ENCODE measurements at regions not wholly inside any gene's neighbourhood (a gene's known extent, or its start where the extent isn't known, plus 50 kb on each side); places are given as distances from the start of the nearest gene placed in this dataset.

DNA sequence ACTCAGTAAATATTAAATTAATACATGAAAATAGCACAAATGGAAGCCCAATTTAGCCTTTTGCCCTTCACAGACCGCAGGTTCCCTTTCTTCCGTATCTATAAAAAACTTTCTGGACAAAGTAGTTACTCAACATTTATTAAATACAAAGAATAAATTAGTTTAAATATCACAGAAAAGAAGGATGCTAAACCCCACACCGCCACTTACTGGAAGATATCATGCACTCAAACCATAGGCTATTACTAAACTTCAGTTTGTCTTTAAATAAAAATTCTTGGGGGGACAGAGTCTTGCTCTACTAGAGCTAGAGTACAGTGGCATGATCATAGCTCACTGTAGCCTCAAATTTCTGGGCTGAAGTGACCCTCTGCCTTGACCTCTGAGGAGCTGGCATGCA, 120.7 kb upstream of the FHL2 start:
- H3K9me3 ChIP-seq (ENCODE audit: control insufficient read depth in 4 of 4, low read length in 3 of 4): no peaks in the 10 kb centered on the region
- no peaks in the 10 kb centered on the region for H3K27me3 ChIP-seq (ENCODE audit: control insufficient read depth in 4 of 4, insufficient read depth in 4 of 4, low read length in 3 of 4)
- peaks cover 6 to 9% (median 7%) of the 10 kb centered on the region in 4 donors for H3K4me1 ChIP-seq (ENCODE audit: control insufficient read depth in 4 of 4, insufficient read depth in 4 of 4, low read length in 3 of 4)
- no peak for TF ChIP-seq NR2F2 (IDR thresholded peaks at IDR 0.05)
- no peaks in the 10 kb centered on the region for H3K36me3 ChIP-seq (ENCODE audit: control insufficient read depth in 4 of 4, insufficient read depth in 3 of 4, low read depth in 1 of 4, low read length in 3 of 4)
- 81% methylated on average over 3 of the region's 3 CpGs for WGBS
- H3K9ac ChIP-seq (ENCODE audit: low read depth in 1 of 2, low read length in 2 of 2): no peak overlapping the region
- DNase-seq (ENCODE audit: low spot score): no peak
- H3K4me3 ChIP-seq (ENCODE audit: low read depth in 1 of 3, low read length in 3 of 3): no peak overlapping the region
- no peak overlapping the region for H3K27ac ChIP-seq (ENCODE audit: low read depth in 1 of 2, low read length in 2 of 2)

GRCh38 chr2:105518897-105519296, 120.0 kb upstream of the FHL2 start:
- peak; percentile 23 for DNase-seq (ENCODE audit: low spot score)
- H3K4me3 ChIP-seq (ENCODE audit: low read depth in 1 of 3, low read length in 3 of 3): no peak overlapping the region
- H3K27me3 ChIP-seq (ENCODE audit: control insufficient read depth in 4 of 4, insufficient read depth in 4 of 4, low read length in 3 of 4): no peaks in the 10 kb centered on the region
- H3K36me3 ChIP-seq (ENCODE audit: control insufficient read depth in 4 of 4, insufficient read depth in 3 of 4, low read depth in 1 of 4, low read length in 3 of 4): no peaks in the 10 kb centered on the region
- TF ChIP-seq GABPA (IDR thresholded peaks at IDR 0.05 in 1 of 2, conservative IDR thresholded peaks at IDR 0.05 in 1 of 2) (no peak), HNF4A (conservative IDR thresholded peaks at IDR 0.05) (no peak), CTCF (IDR thresholded peaks at IDR 0.05; ENCODE audit: low read depth, low read length, missing input control) (no peak), FOXA2 (IDR thresholded peaks at IDR 0.05) (no peak), REST (IDR thresholded peaks at IDR 0.05) (no peak), TAF1 (conservative IDR thresholded peaks at IDR 0.05) (no peak), FOXA1 (IDR thresholded peaks at IDR 0.05) (no peak), HNF4G (IDR thresholded peaks at IDR 0.05) (no peak), EGR1 (IDR thresholded peaks at IDR 0.05; ENCODE audit: low read depth in 2 of 2) (no peak), NR2F2 (IDR thresholded peaks at IDR 0.05) (no peak), YY1 (IDR thresholded peaks at IDR 0.05) (no peak), RXRA (IDR thresholded peaks at IDR 0.05) (no peak)
- TF ChIP-seq, protein P1, sequence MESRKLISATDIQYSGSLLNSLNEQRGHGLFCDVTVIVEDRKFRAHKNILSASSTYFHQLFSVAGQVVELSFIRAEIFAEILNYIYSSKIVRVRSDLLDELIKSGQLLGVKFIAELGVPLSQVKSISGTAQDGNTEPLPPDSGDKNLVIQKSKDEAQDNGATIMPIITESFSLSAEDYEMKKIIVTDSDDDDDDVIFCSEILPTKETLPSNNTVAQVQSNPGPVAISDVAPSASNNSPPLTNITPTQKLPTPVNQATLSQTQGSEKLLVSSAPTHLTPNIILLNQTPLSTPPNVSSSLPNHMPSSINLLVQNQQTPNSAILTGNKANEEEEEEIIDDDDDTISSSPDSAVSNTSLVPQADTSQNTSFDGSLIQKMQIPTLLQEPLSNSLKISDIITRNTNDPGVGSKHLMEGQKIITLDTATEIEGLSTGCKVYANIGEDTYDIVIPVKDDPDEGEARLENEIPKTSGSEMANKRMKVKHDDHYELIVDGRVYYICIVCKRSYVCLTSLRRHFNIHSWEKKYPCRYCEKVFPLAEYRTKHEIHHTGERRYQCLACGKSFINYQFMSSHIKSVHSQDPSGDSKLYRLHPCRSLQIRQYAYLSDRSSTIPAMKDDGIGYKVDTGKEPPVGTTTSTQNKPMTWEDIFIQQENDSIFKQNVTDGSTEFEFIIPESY (IDR thresholded peaks at IDR 0.05): no peak
- TF ChIP-seq, protein P2, sequence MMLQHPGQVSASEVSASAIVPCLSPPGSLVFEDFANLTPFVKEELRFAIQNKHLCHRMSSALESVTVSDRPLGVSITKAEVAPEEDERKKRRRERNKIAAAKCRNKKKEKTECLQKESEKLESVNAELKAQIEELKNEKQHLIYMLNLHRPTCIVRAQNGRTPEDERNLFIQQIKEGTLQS (IDR thresholded peaks at IDR 0.05): no peak
- TF ChIP-seq, protein P3, sequence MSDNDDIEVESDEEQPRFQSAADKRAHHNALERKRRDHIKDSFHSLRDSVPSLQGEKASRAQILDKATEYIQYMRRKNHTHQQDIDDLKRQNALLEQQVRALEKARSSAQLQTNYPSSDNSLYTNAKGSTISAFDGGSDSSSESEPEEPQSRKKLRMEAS (IDR thresholded peaks at IDR 0.05): no peak
- H3K9me3 ChIP-seq (ENCODE audit: control insufficient read depth in 4 of 4, low read length in 3 of 4): no peaks in the 10 kb centered on the region
- peaks cover 6 to 9% (median 7%) of the 10 kb centered on the region in 4 donors for H3K4me1 ChIP-seq (ENCODE audit: control insufficient read depth in 4 of 4, insufficient read depth in 4 of 4, low read length in 3 of 4)
- no peak overlapping the region for H3K27ac ChIP-seq (ENCODE audit: low read depth in 1 of 2, low read length in 2 of 2)
- H3K9ac ChIP-seq (ENCODE audit: low read depth in 1 of 2, low read length in 2 of 2): no peak overlapping the region
- WGBS: 89% methylated on average over 6 of the region's 6 CpGs

All from liver (tissue), 8 donors.